ENCODE measurements at regions not wholly inside any gene's neighbourhood (a gene's known extent, or its start where the extent isn't known, plus 50 kb on each side); places are given as distances from the start of the nearest gene placed in this dataset.
"Not testable (repeated sequence)": the region's sequence is repeated elsewhere in the genome, so short reads cannot be mapped to it uniquely, and the experiment has no call there.

DNA sequence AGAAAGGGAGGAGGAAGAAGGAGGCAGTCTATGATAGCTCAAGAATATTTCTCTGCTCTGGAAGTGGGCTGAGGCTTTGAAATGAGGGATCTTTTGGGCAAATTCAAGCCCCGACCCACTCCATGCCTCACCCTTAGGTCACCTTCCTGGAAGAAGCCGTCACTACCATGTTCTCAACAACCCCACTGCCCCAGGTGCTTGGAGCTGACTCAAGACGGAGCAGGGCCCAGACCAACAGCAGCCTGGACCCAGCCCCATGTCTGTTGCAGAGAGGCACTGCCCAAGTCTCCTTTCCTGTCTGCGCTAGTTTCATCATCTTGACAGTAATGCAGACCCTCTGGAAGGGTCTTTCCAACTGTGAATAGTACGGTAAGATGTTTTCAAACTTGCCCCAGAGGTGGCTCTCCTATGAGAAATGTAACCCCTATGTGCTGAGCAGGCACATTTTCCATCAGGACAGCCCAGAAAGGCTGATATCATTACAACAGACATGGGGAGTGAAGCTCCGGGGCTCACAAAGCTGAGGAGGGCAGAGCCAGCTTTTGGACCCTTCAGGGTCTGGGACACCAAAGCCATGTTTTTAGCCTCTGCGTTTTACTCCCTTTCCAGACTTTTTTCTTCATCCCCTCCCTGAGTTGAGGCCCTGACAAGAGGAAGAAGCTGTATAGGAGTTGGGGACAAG, 128.2 kb upstream of the LARP1 start:
- intact Hi-C loops (cut with micrococcal nuclease): no loop called here

- intact Hi-C loops (cut with micrococcal nuclease): no loop called here
These were observed 130.1 kb upstream of the LARP1 start for GRCh38 chr5:154625031-154625430.

DNA sequence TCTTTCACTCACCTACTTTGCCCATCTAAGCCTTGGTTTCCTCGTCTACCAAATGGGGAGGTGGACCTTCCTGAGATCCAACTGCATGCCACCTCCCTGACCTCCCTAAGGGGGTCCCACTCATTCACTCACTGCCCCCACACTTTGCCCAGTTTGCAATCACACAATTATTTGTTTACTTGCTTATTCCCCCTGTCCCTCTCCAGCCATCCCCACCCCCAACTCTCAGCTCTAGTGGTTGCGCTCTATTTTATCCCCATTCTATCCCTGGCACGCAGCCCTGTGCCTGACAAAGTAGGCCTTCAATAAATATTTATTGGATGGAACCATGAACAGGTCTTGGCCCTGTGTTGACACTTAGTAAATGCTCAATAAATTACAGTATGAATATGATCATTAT, 130.8 kb upstream of the LARP1 start:
- intact Hi-C loops (cut with micrococcal nuclease): no loop called here

DNA sequence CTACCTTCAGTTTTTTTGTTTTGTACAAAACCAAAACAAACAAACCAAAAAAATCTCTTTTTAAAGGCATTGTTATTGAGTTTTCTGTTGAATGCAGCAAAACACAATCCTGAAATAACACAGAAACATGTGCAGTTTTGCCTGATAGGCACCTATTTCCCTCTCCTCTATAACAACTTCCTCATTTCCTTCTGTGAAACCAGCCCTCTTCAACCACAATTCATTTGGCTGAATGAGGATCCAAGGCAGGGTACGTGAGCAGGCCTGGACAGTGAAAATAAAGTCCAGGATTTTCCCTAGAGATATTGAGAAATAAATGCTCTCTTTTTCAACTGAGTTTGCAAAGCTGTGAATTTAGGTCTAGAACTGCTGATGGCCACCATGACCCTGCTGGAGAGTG, 134.8 kb upstream of the LARP1 start:
- intact Hi-C loops (cut with micrococcal nuclease): no loop called here

DNA sequence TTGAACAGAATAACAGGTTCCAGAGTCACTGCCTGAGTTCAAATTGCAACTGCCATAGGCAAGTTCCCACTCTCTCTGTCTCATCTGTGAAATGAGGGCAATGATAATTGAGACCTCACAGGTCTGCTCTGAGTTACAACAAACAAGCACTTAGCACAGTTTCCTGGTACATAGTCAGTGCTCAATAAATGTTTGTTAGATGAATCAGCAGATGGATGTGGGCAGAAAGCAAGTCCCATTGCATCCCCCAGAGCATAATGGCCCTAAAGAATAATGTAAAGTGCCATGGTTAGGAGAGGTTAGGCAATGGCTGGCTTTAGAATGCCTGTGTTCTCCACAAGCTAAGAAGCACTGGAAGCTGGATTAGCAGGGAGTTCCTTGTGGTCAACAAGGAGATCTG, 136.5 kb upstream of the LARP1 start:
- intact Hi-C loops (cut with micrococcal nuclease): loop anchor here (10.0 kb wide), 2 partner anchors 544 to 644 kb away; no protein-coding TSS in a partner anchor

GRCh38 chr5:154614595-154614994, 136.6 kb upstream of the HAND1 start:
- intact Hi-C loops (cut with micrococcal nuclease): loop anchor here (5.0 to 10.0 kb wide), 3 partner anchors 127 to 640 kb away; no protein-coding TSS in a partner anchor

- intact Hi-C loops (cut with micrococcal nuclease): loop anchor here (5.0 to 10.0 kb wide), 3 partner anchors 127 to 639 kb away; no protein-coding TSS in a partner anchor
These were observed 136.1 kb upstream of the HAND1 start for GRCh38 chr5:154614125-154614524.

DNA sequence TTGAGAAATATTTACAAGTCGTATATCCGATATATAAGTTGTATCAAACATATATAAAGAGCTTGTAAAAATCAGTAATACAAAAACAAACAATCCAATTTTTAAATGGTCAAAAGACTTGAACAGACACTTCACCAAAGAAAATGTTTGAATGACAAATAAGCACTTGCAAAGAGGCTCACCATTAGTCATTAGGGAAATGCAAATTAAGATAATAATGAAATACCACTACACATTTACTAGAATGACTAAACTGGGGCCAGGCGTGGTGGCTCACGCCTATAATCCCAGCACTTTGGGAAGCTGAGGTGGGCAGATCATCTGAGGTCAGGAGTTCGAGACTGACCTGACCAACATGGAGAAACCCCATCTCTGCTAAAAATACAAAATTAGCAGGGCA, 134.6 kb upstream of the HAND1 start:
- intact Hi-C loops (cut with micrococcal nuclease): loop anchor here (5.0 to 10.0 kb wide), 3 partner anchors 125 to 638 kb away; no protein-coding TSS in a partner anchor

- intact Hi-C loops (cut with micrococcal nuclease): loop anchor here (5.0 to 10.0 kb wide), 3 partner anchors 124 to 637 kb away; no protein-coding TSS in a partner anchor
These were observed 133.3 kb upstream of the HAND1 start for GRCh38 chr5:154611341-154611767.

GRCh38 chr5:154610321-154611154, 132.5 kb upstream of the HAND1 start:
- intact Hi-C loops (cut with micrococcal nuclease): loop anchor here (1.0 to 10.0 kb wide), 4 partner anchors 123 to 636 kb away; no protein-coding TSS in a partner anchor

DNA sequence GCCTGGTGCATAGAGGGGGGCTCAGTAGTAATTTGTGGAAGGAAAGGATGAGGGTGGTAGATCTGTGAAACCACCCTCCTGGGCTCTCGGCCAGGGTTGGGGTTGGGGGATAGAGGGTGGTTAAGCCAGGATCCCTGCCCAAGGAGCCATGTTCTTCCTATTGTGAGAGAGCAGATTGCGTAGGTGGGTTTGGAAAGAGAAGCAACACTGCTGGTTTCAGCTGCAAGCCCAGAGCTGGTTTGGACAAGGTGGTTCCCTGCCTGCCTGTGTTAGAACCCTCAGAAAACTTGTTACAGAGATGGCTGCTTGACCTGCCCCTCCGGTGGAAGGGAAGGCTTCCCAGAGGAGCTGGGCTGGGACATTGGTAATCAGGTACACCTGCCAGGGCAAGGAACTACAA, 131.2 kb upstream of the HAND1 start:
- intact Hi-C loops (cut with micrococcal nuclease): no loop called here

DNA sequence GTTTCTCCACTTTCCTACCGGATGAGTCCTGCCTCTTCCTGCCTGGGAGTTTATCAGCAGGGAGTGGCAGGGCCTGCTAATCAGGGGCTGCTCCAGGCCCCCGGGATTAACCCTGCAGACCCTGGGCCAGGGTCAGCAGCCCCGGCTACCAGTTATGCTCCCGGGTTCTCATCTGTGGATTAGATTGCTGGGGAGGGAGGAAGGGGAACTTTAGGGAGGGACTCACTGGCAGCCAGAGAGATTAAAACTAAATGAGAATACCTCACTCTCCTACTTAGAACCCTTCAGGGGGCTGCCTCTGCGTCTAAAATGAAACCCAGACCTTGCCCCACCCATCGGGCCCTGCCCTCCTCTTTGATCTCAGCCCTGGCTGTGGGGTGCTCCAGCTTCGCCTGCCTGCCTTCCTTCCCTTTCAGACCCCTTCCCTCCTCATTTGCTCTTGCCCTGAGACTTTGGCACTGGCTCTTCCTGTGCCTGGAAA, 130.5 kb upstream of the HAND1 start:
- intact Hi-C loops (cut with micrococcal nuclease): no loop called here

DNA sequence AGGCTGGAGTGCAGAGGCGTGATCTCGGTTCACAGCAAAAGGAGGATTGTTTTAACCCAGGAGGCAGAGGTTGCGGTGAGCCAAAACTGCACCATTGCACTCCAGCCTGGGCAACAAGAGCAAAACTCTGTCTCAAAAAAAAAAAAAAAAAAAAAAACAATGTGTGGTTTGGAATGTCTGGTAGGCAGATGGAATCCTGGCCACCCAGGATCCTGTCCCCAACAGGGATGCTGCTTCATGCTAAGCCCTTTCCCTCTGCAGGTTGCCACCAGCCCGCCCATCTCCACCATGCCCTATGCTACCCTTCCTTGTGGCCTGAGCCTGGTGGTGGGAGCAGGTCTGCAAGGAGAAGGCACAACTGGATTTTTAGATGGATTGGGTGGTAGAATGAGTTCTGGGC, 129.7 kb upstream of the HAND1 start:
- intact Hi-C loops (cut with micrococcal nuclease): no loop called here

DNA sequence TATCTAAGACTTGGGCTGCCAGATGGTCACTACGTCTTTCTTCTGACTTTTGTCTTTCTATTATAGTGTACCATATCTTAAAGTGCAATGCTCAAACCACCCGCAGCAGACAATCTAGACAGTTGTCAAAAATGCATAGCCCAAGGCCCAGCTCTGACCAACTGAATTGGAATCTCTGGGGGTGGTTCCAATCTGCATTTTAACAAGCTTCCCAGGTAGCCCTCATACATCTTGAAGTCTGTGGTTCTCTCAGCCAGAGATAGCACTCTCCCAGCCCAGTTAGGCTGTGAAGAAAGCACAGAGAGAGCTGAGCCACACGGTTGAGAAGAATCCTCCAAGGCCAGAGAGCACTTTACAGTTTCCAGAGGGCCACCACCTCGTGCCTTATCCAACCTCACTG, 128.2 kb upstream of the HAND1 start:
- intact Hi-C loops (cut with micrococcal nuclease): no loop called here

DNA sequence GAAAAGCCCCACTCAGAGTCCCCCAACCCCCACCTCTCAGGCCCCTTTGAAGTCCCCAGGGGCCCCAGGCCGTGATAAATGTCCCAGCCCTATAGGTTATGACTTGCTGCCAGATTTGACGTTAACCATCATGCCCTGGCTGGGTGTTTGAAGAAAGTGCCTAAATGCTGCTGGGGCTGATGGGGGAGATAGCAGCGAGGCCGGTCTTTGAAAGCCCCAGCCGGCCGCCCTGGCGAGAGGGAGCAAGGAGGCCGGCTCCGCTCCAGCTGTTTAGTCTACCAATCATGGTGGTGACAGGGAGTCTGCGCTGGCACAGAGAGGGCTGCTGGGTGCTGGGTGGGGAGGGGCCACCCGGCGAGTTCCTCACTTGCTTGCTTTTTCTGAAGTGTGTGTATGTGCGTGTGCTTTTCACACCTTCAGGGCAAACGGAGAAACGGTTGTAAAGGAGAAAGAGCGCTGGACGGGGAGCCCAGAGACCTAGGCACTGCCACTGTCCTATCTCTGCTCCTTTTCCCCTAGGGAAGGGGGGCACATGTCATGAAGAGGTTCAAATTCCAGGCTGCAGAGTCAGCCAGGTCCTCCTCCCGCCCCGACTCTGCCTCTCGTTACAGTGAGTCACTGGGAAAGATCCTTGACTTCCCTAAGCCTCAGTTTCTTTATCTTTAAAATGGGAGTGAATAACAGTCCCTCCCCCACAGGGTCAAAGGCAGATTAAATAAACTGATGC, 126.1 kb upstream of the HAND1 start:
- intact Hi-C loops (cut with micrococcal nuclease): no loop called here

DNA sequence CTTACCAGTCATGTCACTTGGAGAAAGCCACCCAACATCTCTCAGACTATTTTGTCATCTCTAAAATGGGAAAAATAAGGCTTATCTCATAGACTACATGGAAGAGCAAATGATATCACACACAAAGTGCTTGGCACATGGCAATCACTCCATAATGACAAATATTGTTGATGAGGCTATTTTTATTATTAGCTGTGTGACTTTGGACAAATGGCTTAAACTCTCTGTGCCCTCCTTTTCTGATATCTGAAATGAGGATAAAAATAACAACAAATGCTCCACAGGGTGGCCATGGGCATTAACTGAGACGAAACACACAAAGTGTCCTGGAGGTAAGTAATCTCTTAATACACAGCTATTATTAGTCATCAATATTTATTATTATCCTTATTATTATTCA, 125.5 kb upstream of the HAND1 start:
- intact Hi-C loops (cut with micrococcal nuclease): no loop called here

DNA sequence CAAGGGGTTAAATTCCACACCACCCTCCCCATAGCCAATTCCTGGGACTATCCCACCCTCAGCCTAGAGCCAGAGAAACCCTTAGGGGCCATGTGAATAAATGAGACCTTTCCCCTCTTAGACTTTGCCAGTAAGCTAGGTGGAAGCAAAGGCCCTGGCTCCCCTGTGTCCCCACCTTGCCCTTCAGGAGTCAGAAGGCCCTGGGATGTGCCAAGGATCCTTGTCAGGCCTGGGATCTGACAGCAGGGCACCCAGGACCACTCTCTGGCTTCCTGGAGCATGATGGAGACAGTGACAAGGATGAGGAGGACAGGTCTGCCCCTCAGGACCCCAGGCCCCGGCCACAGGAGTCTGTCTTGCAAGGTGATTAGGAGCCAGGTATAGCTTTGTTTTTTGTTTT, 125.0 kb upstream of the HAND1 start:
- intact Hi-C loops (cut with micrococcal nuclease): no loop called here

DNA sequence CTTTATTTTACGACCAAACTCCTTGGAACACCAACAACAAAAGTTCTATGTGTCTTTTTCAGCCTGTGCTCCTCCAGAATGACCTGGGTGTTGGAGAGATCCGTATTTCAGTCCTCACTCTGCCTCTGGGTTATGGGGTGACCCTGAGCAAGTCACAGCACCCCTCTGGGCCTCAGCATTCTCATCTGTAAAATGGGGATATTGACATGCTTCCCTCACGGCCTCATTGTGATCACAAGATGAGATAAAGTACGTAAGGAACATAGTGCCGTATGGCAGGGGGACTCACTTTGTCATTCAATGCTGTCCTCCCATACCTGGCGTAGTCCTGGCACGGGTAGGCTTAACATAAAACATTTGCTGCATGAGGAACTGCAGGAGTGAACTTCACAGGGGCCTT, 123.0 kb upstream of the HAND1 start:
- intact Hi-C loops (cut with micrococcal nuclease): no loop called here

DNA sequence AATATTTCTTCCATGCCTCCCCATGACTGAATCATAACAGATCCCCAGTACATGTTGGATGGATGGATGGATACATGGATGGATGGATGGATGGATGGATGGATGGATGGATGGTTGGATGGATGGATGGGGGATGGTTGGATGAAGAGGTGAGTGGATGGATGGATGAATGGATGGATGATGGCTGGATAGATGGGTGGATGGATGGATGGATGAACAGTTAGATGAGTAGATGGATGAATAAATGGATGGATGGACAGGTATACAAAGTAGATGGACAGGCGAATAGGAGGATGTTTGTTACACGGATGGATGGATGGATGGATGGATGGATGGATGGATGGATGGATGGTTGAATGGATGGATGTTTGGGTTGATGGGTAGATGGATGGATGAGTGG, 120.0 kb upstream of the HAND1 start:
- intact Hi-C loops (cut with micrococcal nuclease): no loop called here

DNA sequence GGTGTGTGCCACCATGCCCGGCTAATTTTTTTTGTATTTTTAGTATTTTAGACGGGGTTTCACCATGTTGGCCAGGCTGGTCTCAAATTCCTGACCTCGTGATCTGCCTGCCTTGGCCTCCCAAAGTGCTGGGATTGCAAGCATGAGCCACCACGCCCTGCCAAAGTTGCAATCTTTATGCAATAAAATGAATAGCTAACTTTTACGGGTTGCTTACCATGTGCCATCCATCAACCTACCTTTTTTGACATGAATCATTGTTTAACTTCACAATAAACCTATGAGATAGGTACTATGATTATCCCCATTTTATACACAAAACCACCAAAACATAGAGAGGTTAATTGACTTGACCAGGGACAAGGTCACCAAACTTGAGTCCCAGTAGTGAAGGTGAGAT, 118.8 kb upstream of the HAND1 start:
- intact Hi-C loops (cut with micrococcal nuclease): not testable (repeated sequence)

DNA sequence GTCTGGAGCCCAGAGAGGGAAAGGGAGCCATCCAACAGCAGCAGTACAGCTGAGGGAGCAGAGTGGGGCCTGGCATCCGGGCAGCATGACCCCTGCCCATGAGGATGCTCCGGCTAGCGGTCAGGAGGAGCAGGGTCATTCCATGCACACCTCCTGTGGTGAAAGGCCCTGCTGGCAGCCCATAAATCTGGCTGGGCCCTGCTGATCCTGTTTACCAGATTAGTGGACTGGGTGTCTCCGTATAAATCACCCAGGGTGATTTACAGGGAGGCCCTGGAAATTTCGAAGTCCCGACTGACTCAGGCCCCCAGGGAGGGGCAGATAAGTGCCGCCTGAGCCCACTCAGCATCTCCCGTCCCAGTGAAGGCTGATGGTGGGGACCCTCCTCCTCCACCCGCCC, 117.6 kb upstream of the HAND1 start:
- intact Hi-C loops (cut with micrococcal nuclease): no loop called here

GRCh38 chr5:154593796-154594195, 115.8 kb upstream of the HAND1 start:
- intact Hi-C loops (cut with micrococcal nuclease): no loop called here

Measured in T-helper 2 cell treated with Interferon-gamma antibody and Interleukin-4, amounts not matched to agents 100 ng/mL and 5 ng/mL, for 36 hours (primary cell).